Cardiac fibroblast (primary cell): ENCODE measurements at regions not wholly inside any gene's neighbourhood (a gene's known extent, or its start where the extent isn't known, plus 50 kb on each side); places are given as distances from the start of the nearest gene placed in this dataset.
"Not testable (repeated sequence)": the region's sequence is repeated elsewhere in the genome, so short reads cannot be mapped to it uniquely, and the experiment has no call there.

Source experiments
- DNase-seq, 2 donors: peaks; one replicate each; pipeline versions ENCODE4 v3.0.0 to v3.0.0-alpha.2; 2010; ENCODE audit warnings: low read depth in 2 of 2
- H3K4me3 ChIP-seq, 2 donors: replicated peaks in 1 of 2; 1 replicate in 1 of 2; 2 replicates in 1 of 2; pipeline ENCODE4 v1.5.1; 2011; ENCODE audit warnings: low read depth in 2 of 2, low read length in 2 of 2, mild to moderate bottlenecking in 2 of 2, moderate library complexity in 1 of 2
- TF ChIP-seq, protein P1 (sequence below): IDR thresholded peaks from one replicate; pipeline ENCODE4 v1.5.1; 2011; ENCODE audit warnings: low read depth, mild to moderate bottlenecking, low read length, inconsistent platforms

DNA sequence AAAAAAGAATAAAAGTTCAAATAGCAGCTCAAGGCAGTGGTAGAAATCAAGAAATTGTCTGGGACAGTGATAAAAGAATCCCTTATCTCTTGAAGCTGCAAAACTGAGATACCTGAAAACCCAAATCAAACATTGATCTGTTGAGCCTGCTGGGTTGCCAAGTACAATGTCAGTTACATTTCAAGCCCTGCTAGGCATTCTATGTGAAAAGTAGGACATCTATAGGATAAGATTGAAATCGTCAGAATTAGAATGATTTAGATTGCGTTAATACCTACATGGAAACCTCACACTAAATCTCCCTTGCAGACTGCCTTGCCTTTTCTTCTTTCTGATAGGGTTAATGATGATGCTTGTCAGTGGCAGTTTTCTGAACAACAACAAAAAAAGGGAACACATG, 1684.4 kb upstream of the B3GALT2 start:
- no peak for DNase-seq
- TF ChIP-seq, protein P1, sequence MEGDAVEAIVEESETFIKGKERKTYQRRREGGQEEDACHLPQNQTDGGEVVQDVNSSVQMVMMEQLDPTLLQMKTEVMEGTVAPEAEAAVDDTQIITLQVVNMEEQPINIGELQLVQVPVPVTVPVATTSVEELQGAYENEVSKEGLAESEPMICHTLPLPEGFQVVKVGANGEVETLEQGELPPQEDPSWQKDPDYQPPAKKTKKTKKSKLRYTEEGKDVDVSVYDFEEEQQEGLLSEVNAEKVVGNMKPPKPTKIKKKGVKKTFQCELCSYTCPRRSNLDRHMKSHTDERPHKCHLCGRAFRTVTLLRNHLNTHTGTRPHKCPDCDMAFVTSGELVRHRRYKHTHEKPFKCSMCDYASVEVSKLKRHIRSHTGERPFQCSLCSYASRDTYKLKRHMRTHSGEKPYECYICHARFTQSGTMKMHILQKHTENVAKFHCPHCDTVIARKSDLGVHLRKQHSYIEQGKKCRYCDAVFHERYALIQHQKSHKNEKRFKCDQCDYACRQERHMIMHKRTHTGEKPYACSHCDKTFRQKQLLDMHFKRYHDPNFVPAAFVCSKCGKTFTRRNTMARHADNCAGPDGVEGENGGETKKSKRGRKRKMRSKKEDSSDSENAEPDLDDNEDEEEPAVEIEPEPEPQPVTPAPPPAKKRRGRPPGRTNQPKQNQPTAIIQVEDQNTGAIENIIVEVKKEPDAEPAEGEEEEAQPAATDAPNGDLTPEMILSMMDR, result no peak
- H3K4me3 ChIP-seq, result no peak overlapping the region

DNA sequence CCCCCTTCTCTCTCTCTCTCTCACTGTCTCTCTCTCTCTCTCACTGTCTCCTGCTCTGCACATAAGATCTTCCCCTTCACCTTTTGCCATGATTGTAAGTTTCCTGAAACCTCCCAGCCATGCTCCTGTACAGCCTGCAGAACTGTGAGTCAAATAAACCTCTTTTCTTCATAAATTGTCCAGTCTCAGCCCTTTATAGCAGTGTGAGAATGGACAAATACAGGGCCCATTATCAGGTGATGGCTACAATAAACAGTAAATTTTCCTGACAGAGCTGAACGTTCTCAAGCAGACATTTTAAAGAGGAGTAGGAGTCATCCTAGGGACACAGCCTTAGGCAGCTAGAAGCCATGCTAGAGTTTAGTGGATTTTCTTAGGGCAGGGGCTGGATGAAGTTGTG, 1679.7 kb upstream of the B3GALT2 start:
- TF ChIP-seq, protein P1, result no peak
- no peak for DNase-seq
- no peak overlapping the region for H3K4me3 ChIP-seq

- H3K4me3 ChIP-seq, result no peak overlapping the region
- TF ChIP-seq, protein P1, result no peak
- no peak for DNase-seq
Measured at GRCh38 chr1:194865383-194865782, 1679.0 kb upstream of the B3GALT2 start.

- TF ChIP-seq, protein P1, result no peak
Measured at GRCh38 chr1:194862129-194862528, 1675.7 kb upstream of the B3GALT2 start.

GRCh38 chr1:194860248-194861201, 1674.1 kb upstream of the B3GALT2 start:
- TF ChIP-seq, protein P1, result no peak
- H3K4me3 ChIP-seq, result no peak overlapping the region
- DNase-seq, result no peak

More at GRCh38 chr1:194862129-194862528, 1675.7 kb upstream of the B3GALT2 start:
- DNase-seq, result no peak
- no peak overlapping the region for H3K4me3 ChIP-seq

GRCh38 chr1:194859481-194860154, 1673.2 kb upstream of the B3GALT2 start:
- not testable (repeated sequence) for H3K4me3 ChIP-seq, DNase-seq

- not testable (repeated sequence) for DNase-seq, H3K4me3 ChIP-seq
Measured at GRCh38 chr1:194858811-194859480, 1672.5 kb upstream of the B3GALT2 start.
